Renal cortex interstitium (tissue), 11 donors: ENCODE measurements at regions not wholly inside any gene's neighbourhood (a gene's known extent, or its start where the extent isn't known, plus 50 kb on each side); places are given as distances from the start of the nearest gene placed in this dataset.
"Not testable (repeated sequence)": the region's sequence is repeated elsewhere in the genome, so short reads cannot be mapped to it uniquely, and the experiment has no call there.

Source experiments
- DNase-seq, 11 donors: peaks; one replicate each; pipeline ENCODE4 v3.0.0-alpha.2; 2013; ENCODE audit warnings: low read depth in 9 of 11, low spot score in 4 of 11; ENCODE audit errors: extremely low read depth in 1 of 11

GRCh38 chr12:87001102-87001501, 744.9 kb upstream of the MGAT4C start:
- DNase-seq, result no peak

- DNase-seq, result no peak
Measured at GRCh38 chr12:86985298-86985697, 729.1 kb upstream of the MGAT4C start.

DNA sequence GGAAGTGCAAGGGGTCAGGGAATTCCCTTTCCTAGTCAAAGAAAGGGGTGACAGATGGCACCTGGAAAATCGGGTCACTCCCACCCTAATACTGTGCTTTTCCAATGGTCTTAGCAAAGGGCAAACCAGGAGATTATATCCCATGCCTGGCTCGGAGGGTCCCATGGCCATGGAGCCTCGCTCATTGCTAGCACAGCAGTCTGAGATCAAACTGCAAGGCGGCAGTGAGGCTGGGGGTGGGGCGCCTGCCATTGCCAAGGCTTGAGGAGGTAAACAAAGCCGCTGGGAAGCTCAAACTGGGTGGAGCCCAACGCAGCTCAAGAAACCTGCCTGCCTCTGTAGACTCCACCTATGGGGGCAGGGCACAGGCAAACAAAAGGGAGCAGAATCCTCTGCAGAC, 714.4 kb upstream of the MGAT4C start:
- DNase-seq, result not testable (repeated sequence)

DNA sequence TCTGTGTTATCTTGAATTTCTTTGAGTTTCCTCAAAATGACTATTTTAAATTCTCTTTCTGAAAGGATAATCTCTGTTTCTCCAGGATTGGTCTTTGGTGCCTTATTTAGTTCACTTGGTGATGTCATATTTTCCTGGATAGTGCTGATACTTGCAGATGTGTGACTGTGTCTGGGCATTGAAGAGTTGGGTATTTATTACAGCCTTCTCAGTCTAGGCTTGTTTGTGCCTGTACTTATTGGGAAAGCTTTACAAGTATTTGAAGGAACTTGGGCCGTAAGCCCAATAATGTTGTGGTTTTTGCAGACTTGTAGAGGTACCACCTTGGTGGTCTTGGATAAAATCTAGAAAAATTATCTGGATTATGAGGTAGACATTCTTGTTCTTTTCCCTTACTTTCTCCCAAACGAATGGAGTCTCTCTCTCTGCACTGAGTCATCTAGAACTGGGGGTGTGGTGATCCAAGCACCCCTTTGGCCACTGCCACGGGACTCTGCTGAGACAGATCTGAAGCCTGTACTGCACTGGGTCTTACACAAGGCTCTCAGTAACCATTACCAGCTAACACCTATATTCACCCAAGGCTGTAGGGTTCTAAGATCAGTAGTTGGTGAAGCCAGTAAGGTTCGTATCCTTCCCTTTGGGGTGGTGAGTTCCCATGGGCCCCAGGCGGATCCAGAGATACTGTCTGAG, 703.7 kb upstream of the MGAT4C start:
- DNase-seq, result no peak

DNA sequence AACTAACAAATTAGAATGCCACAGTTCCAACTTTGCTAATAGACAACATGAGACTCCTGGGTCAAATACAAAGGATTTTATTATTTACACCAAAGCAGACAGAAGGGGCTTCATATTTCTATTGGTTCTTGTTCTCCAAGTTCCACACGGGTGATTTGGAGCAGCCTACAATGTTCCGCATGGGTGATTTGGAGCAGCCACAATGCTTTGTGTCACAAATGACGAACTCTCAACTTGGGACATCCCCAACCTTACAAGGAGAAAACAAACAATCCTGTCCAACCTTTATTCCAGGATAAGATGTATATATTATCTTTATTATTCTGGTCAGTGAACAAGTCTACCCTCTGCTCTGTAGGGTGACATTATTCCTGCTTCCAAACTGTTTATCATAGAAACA, 694.3 kb upstream of the MGAT4C start:
- peak in 3 of 11 donors; percentile 1 to 4 (median 1) for DNase-seq

- no peak for DNase-seq
Measured at GRCh38 chr12:86950043-86950442, 693.9 kb upstream of the MGAT4C start.

DNA sequence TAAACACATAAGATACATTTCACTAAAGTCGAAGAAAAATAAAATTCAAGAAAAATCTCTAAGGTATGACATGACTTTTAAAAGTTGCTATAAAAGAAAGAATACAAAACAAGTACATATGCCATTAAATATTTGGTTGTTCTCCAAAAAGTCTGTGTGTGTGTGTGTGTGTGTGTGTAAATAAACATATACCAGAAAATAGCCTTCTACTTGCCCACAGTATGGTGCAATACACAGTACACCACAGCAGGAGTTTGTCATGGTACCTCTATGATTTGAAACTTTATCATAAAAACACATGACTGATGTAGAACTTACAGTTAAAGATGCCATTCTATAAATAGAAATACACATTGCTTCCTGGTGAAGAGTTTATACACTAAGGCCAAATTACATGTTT, 692.7 kb upstream of the MGAT4C start:
- DNase-seq, result no peak

DNA sequence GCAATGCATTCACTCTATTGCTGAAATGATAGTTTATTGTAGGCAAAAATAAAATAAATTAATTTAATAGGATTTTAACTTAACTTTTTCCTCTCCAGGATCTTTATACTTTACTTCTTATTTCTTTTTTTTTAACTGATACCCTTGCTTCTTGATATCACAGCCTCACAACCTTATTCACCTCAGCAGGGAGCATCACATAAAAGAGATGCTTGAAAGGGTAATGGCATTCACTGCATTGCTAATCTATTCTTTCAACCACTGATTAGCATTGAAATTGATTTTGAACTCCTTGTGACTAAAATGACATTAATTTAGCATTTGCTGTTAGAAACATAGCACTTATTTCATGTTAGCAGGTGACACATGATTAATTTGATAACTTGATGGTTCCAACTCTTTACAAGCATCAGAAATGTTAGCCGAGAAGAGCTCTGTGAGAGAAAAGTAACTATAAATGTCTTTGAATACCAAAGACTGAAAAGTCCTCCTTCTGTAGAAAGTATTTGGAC, 689.5 kb upstream of the MGAT4C start:
- DNase-seq, result no peak

DNA sequence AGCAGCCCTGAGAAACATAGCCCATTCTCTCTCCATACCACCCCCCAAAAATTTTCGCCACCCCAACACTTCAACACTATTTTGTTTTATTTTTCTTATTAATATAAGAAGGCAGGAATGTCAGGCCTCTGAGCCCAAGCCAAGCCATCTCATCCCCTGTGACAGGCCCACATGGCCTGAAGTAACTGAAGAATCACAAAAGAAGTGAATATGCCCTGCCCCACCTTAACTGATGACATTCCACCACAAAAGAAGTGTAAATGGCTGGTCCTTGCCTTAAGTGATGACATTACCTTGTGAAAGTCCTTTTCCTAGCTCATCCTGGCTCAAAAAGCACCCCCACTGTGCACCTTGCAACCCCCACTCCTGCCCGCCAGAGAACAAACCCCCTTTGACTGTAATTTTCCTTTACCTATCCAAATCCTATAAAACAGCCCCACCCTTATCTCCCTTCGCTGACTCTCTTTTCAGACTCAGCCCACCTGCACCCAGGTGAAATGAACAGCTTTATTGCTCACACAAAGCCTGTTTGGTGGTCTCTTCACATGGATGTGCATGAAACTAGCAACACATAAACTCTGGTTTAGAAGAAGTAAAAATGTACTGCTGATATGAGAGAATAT, 688.1 kb upstream of the MGAT4C start:
- not testable (repeated sequence) for DNase-seq

GRCh38 chr12:86931714-86932113, 675.5 kb upstream of the MGAT4C start:
- DNase-seq, result no peak

- DNase-seq, result no peak
Measured at GRCh38 chr12:86929962-86930361, 673.8 kb upstream of the MGAT4C start.

GRCh38 chr12:86917121-86917520, 660.9 kb upstream of the MGAT4C start:
- DNase-seq, result no peak

DNA sequence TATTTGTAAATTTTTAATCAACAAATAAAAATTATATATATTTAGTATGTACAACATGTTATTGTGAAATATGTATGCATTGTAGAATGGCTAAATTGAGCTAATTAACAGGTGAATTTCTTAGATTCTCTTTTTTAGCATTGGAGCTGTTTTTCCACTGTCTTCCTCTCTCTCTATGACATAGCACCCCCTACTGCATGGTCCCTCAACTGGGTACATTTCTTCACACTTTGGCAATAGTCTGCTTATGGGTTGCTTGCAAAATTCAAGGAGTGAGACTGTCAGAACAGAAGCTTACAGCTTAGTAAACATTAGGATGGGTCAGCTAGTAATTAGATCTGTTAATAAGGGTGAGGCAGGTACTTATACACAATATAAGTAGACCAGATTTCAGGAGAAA, 658.5 kb upstream of the MGAT4C start:
- peak in 7 of 11 donors; percentile 2 to 18 (median 3) for DNase-seq

GRCh38 chr12:86911973-86912372, 655.8 kb upstream of the MGAT4C start:
- no peak for DNase-seq

DNA sequence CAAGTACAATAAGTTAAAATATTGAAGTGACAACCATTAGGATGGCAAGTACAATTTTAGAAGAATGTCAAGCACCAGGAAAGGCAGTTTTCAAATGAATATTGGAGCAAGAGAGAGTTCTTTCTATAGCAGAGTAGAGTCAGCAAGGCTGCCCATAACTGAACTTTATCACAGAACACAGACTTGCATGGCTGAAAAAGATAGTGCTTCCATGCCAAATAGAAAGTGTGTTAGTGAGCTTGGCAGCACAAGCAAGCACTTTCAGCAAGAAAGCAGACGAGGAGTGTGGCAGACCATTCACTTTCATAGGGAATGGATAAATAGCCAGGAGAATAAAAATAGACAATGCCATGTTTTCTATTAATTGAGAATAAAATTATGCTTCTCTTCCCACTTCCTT, 647.0 kb upstream of the MGAT4C start:
- DNase-seq, result no peak

- DNase-seq, result no peak
Measured at GRCh38 chr12:86860776-86861175, 604.6 kb upstream of the MGAT4C start.

DNA sequence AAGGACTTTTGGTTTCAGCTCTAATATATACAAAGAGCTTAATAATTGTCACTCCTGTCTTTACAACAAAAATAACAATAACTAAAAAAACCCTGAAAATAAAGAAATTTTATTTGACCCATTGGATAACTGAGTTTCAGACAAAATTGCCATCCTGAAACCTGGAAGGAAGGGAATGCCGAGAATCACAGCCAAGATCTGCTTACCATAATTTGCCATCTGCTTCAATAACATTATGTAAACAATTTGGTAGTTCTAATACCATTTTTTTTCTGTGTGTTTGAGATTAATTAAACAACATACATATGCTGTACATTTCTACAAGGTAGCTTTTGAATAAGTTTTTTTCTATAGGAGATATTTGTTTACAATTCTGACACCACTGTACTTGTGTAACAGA, 596.3 kb upstream of the MGAT4C start:
- DNase-seq, result no peak

DNA sequence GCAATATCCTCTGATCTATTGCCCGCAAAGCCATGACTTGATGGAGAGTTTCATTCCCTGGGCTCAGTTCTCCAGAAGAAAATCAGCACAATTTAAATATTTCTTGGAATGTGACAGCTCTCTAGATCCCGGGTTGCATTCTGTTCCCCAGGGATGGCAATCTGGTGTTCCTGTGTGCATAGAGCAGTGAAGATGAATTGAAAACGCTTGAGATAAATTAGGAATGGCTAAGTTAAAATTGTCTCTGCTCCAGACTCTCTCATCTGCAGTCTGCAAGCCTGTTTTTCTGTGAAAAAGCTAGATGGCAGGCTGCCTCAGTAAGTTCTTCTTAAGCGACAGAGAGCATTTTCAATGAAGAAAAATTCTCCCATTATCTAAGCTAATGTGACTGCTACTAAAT, 582.5 kb upstream of the MGAT4C start:
- DNase-seq, result peak in 3 of 11 donors; percentile 2 to 17 (median 5)

DNA sequence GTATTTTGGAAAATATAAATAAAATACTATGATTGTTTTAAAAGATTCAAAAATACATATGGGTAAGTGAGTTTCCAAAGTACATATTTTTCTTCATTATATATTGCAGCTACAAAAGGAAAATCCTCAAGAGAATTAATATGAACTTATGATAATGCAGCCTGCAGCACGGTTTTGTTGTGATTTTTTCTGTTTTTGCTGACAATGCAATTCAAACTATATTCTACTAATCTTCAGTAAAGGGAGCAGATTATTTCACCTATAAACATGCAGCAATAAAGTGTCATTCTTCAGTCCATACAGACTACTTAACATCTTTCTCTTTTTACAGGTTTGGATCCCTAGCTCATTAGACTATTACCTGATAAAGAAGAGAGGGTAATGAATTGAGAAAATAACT, 582.1 kb upstream of the MGAT4C start:
- no peak for DNase-seq

DNA sequence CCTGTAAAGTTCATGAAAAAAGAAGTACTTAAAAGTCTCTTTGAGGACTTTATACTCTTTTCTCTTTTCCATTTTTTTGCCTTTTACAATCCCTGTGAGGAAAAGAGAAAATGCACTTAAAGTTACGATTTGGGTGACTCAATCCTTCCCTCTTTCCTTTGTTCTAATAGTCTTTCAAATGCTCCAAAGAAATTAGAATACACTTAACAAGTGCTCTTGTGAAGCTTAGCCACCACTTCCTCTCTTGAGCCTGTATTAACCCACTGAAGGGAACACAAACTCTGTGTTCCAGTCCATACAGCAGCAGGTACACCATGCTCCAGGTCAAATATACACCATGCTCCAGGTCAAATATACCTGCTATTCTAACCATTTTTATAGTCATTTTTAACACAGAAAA, 581.1 kb upstream of the MGAT4C start:
- DNase-seq, result no peak

DNA sequence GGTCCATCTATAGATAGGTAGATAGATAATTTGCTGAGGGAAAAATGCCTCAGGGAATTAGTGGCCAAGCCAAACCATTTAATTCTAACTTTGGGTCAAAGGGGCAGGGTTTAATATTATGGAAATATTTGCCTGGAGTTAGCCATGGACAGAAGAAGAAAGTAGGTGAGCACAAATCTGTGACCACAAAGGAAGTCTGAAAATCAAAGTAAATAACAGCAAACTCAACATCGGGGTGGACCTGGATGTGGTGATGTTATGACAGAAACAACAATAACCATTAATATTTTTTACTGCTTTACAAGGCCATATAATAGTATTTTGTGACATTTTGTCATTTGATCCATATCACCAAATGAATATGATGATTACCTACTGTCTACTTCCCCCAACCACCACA, 578.0 kb upstream of the MGAT4C start:
- DNase-seq, result no peak
